ENCODE measurements at regions not wholly inside any gene's neighbourhood (a gene's known extent, or its start where the extent isn't known, plus 50 kb on each side); places are given as distances from the start of the nearest gene placed in this dataset.

DNA sequence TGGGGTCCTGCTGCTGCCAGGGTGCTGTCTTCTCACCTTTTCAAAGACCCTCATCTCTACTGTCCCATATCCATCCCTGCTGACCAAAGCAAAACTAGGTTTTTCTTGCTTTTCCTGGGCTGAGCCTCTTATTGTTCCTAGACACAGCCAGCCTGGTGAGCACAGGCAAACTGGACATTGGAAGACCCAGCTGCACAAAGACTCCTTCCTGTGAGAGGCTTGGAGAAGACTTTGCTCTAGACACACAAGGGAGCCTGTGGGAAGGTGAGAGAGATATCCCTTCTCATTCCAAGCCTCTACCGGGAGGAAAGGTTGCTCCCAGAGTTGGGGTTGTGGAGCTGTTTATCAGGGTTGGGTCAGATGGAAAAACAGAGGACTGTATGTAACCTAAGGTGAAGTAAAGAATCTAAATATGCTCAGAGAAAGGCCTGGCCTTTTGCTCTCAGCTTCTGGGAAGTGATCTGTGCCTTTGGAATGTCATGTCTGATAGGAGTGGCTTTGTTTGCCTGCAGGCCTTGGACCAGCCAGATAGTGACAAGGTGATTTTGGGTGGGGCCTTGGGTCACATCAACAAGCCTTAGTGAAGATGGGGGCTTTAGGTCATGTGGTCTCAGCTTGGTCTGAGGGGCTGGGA is 87.6 kb upstream of the RUNX1 start:
- TF ChIP-seq ZNF565 (CRISPR knock-in tag; conservative IDR thresholded peaks at IDR 0.05; ENCODE audit: low read depth) (no peak), TCF4 (CRISPR knock-in tag; IDR thresholded peaks at IDR 0.05; ENCODE audit: borderline replicate concordance) (no peak), ZC3H10 (CRISPR knock-in tag; IDR thresholded peaks at IDR 0.05) (no peak)
- ATAC-seq, result peak; percentile 89

DNA sequence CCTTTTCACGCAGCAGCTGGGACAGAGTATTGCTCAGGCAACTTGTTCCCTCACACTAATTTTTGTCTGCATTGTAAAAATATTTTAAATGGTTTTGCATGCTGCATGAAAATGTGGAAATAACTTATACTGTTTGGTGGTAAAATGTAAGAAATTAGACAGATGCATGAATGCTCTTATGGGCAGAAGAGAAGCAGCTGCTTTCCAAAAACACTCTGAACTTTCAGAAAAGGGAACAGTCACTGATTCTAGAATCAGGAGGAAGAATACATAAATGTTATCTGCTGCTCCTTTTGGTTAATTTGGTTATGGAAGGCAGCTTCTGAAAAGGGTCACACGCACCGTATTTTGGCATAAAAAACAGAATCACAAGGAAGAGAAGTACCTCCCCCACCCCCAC is 87.0 kb upstream of the RUNX1 start:
- no peak for ATAC-seq
- TF ChIP-seq, protein P1, sequence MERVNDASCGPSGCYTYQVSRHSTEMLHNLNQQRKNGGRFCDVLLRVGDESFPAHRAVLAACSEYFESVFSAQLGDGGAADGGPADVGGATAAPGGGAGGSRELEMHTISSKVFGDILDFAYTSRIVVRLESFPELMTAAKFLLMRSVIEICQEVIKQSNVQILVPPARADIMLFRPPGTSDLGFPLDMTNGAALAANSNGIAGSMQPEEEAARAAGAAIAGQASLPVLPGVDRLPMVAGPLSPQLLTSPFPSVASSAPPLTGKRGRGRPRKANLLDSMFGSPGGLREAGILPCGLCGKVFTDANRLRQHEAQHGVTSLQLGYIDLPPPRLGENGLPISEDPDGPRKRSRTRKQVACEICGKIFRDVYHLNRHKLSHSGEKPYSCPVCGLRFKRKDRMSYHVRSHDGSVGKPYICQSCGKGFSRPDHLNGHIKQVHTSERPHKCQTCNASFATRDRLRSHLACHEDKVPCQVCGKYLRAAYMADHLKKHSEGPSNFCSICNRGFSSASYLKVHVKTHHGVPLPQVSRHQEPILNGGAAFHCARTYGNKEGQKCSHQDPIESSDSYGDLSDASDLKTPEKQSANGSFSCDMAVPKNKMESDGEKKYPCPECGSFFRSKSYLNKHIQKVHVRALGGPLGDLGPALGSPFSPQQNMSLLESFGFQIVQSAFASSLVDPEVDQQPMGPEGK (CRISPR knock-in tag; IDR thresholded peaks at IDR 0.05; ENCODE audit: borderline replicate concordance), result no peak
- no peak for TF ChIP-seq TCF4 (CRISPR knock-in tag; IDR thresholded peaks at IDR 0.05; ENCODE audit: borderline replicate concordance)
- no peak for TF ChIP-seq ZFP3 (CRISPR knock-in tag; IDR thresholded peaks at IDR 0.05)
- no peak for TF ChIP-seq TOX (CRISPR knock-in tag; IDR thresholded peaks at IDR 0.05; ENCODE audit: borderline replicate concordance)

DNA sequence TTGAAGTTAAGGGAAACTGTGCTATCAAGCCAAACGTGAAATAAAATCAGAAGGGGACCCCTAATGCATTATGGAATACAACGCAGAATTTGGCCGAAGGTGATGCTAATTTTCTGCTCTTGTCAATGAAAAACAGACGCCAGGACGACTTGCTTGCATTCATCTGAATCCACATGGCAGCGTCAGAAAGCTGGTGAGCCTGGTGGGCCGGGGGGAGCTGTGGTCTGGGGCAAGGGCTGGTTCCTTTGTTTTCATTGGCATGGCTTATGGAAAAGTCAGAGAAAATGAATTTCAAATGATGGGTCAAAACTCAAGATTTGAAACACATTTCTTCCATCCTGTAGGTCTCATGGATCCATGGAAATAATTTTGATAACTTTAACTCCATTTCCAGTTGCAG is 86.4 kb upstream of the RUNX1 start:
- ATAC-seq, result no peak
- TF ChIP-seq PPARA (CRISPR knock-in tag; IDR thresholded peaks at IDR 0.05; ENCODE audit: borderline replicate concordance) (no peak), TOX (CRISPR knock-in tag; IDR thresholded peaks at IDR 0.05; ENCODE audit: borderline replicate concordance) (no peak), GLIS3 (CRISPR knock-in tag; IDR thresholded peaks at IDR 0.05) (no peak), ESRRG (CRISPR knock-in tag; IDR thresholded peaks at IDR 0.05) (no peak), ARNTL (CRISPR knock-in tag; IDR thresholded peaks at IDR 0.05; ENCODE audit: borderline replicate concordance, low read depth) (no peak)
- TF ChIP-seq, protein P1 (CRISPR knock-in tag; IDR thresholded peaks at IDR 0.05; ENCODE audit: borderline replicate concordance), result no peak

DNA sequence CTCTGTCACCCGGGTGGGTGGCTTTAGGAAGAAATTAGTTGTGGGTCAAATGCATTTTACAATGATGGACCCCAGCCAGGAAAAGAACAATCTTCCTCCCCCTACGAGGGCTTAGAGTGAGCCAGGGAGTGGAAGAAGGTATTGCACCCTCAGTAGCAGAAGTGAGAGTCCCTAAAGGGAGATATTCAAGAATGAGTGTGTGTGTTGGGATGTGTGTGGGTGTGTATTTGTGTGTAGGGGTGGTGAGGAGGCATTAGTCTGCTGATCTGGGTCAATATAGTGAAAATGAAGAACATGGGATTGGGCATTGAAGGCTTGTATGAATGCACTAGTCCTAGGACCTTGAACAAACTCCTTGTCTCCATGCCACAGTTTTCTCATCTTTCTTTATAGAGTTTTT is 85.2 kb upstream of the RUNX1 start:
- ATAC-seq, result no peak
- TF ChIP-seq BACH2 (CRISPR knock-in tag; IDR thresholded peaks at IDR 0.05; ENCODE audit: borderline replicate concordance) (no peak), GLIS3 (CRISPR knock-in tag; IDR thresholded peaks at IDR 0.05) (no peak), PPARA (CRISPR knock-in tag; IDR thresholded peaks at IDR 0.05; ENCODE audit: borderline replicate concordance) (no peak), ZFP30 (CRISPR knock-in tag; IDR thresholded peaks at IDR 0.05) (no peak), ZNF70 (CRISPR knock-in tag; IDR thresholded peaks at IDR 0.05) (no peak), ZNF565 (CRISPR knock-in tag; conservative IDR thresholded peaks at IDR 0.05; ENCODE audit: low read depth) (no peak), TOX (CRISPR knock-in tag; IDR thresholded peaks at IDR 0.05; ENCODE audit: borderline replicate concordance) (no peak), RARB (CRISPR knock-in tag; IDR thresholded peaks at IDR 0.05) (no peak), OSR1 (CRISPR knock-in tag; IDR thresholded peaks at IDR 0.05) (no peak), ARNTL (CRISPR knock-in tag; IDR thresholded peaks at IDR 0.05; ENCODE audit: borderline replicate concordance, low read depth) (no peak), ISL1 (CRISPR knock-in tag; IDR thresholded peaks at IDR 0.05) (no peak)
- TF ChIP-seq, protein P2, sequence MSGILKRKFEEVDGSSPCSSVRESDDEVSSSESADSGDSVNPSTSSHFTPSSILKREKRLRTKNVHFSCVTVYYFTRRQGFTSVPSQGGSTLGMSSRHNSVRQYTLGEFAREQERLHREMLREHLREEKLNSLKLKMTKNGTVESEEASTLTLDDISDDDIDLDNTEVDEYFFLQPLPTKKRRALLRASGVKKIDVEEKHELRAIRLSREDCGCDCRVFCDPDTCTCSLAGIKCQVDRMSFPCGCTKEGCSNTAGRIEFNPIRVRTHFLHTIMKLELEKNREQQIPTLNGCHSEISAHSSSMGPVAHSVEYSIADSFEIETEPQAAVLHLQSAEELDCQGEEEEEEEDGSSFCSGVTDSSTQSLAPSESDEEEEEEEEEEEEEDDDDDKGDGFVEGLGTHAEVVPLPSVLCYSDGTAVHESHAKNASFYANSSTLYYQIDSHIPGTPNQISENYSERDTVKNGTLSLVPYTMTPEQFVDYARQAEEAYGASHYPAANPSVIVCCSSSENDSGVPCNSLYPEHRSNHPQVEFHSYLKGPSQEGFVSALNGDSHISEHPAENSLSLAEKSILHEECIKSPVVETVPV (CRISPR knock-in tag; IDR thresholded peaks at IDR 0.05), result no peak
- TF ChIP-seq, protein P3, sequence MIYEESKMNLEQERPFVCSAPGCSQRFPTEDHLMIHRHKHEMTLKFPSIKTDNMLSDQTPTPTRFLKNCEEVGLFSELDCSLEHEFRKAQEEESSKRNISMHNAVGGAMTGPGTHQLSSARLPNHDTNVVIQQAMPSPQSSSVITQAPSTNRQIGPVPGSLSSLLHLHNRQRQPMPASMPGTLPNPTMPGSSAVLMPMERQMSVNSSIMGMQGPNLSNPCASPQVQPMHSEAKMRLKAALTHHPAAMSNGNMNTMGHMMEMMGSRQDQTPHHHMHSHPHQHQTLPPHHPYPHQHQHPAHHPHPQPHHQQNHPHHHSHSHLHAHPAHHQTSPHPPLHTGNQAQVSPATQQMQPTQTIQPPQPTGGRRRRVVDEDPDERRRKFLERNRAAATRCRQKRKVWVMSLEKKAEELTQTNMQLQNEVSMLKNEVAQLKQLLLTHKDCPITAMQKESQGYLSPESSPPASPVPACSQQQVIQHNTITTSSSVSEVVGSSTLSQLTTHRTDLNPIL (CRISPR knock-in tag; IDR thresholded peaks at IDR 0.05; ENCODE audit: low read depth), result no peak
- TF ChIP-seq, protein P4, sequence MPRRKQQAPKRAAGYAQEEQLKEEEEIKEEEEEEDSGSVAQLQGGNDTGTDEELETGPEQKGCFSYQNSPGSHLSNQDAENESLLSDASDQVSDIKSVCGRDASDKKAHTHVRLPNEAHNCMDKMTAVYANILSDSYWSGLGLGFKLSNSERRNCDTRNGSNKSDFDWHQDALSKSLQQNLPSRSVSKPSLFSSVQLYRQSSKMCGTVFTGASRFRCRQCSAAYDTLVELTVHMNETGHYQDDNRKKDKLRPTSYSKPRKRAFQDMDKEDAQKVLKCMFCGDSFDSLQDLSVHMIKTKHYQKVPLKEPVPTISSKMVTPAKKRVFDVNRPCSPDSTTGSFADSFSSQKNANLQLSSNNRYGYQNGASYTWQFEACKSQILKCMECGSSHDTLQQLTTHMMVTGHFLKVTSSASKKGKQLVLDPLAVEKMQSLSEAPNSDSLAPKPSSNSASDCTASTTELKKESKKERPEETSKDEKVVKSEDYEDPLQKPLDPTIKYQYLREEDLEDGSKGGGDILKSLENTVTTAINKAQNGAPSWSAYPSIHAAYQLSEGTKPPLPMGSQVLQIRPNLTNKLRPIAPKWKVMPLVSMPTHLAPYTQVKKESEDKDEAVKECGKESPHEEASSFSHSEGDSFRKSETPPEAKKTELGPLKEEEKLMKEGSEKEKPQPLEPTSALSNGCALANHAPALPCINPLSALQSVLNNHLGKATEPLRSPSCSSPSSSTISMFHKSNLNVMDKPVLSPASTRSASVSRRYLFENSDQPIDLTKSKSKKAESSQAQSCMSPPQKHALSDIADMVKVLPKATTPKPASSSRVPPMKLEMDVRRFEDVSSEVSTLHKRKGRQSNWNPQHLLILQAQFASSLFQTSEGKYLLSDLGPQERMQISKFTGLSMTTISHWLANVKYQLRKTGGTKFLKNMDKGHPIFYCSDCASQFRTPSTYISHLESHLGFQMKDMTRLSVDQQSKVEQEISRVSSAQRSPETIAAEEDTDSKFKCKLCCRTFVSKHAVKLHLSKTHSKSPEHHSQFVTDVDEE (CRISPR knock-in tag; IDR thresholded peaks at IDR 0.05), result no peak
- TF ChIP-seq, protein P5, sequence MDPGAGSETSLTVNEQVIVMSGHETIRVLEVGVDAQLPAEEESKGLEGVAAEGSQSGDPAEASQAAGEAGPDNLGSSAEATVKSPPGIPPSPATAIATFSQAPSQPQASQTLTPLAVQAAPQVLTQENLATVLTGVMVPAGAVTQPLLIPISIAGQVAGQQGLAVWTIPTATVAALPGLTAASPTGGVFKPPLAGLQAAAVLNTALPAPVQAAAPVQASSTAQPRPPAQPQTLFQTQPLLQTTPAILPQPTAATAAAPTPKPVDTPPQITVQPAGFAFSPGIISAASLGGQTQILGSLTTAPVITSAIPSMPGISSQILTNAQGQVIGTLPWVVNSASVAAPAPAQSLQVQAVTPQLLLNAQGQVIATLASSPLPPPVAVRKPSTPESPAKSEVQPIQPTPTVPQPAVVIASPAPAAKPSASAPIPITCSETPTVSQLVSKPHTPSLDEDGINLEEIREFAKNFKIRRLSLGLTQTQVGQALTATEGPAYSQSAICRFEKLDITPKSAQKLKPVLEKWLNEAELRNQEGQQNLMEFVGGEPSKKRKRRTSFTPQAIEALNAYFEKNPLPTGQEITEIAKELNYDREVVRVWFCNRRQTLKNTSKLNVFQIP (CRISPR knock-in tag; IDR thresholded peaks at IDR 0.05; ENCODE audit: borderline replicate concordance, low read depth), result no peak

All from SK-N-SH treated with all-trans-retinoic acid at 6 μM for 48 hours (cell line).